ENCODE measurements at regions not wholly inside any gene's neighbourhood (a gene's known extent, or its start where the extent isn't known, plus 50 kb on each side); places are given as distances from the start of the nearest gene placed in this dataset.

- peaks cover 6% of the 10 kb centered on the region; the same call in 1 of the 2 replicates for H3K36me3 Mint-ChIP-seq
- peaks cover 40% of the 10 kb centered on the region for H3K9me3 Mint-ChIP-seq
- H3K4me3 Mint-ChIP-seq: no peak overlapping the region
- no peak overlapping the region for H3K27ac Mint-ChIP-seq
- ChIA-PET POLR2A (no interaction called here), CTCF (no interaction called here)
- H3K4me1 Mint-ChIP-seq: no peaks in the 10 kb centered on the region
- no peak for TF ChIP-seq SMAD3 (CRISPR knock-in tag; IDR thresholded peaks at IDR 0.05; ENCODE audit: borderline replicate concordance)
- TF ChIP-seq NR2C2 (CRISPR knock-in tag; IDR thresholded peaks at IDR 0.05): no peak
- no peak for TF ChIP-seq RORB (CRISPR knock-in tag; IDR thresholded peaks at IDR 0.05)
- TF ChIP-seq SOX15 (CRISPR knock-in tag; IDR thresholded peaks at IDR 0.05): no peak
- TF ChIP-seq FOXP1 (CRISPR knock-in tag; IDR thresholded peaks at IDR 0.05; ENCODE audit: borderline replicate concordance): no peak
- TF ChIP-seq KAT7 (CRISPR knock-in tag; IDR thresholded peaks at IDR 0.05; ENCODE audit: borderline replicate concordance): no peak
- no peak for TF ChIP-seq TEAD4 (CRISPR knock-in tag; IDR thresholded peaks at IDR 0.05)
- TF ChIP-seq ARID4B (CRISPR knock-in tag; IDR thresholded peaks at IDR 0.05; ENCODE audit: borderline replicate concordance): no peak
- TF ChIP-seq ZNF219 (CRISPR knock-in tag; IDR thresholded peaks at IDR 0.05; ENCODE audit: borderline replicate concordance): no peak
- no peak for TF ChIP-seq CBFB (CRISPR knock-in tag; IDR thresholded peaks at IDR 0.05; ENCODE audit: low read depth)
- no peak for TF ChIP-seq HMGXB4 (CRISPR knock-in tag; IDR thresholded peaks at IDR 0.05)
- TF ChIP-seq EMX1 (CRISPR knock-in tag; IDR thresholded peaks at IDR 0.05): no peak
- no peak for TF ChIP-seq JUN (CRISPR knock-in tag; IDR thresholded peaks at IDR 0.05)
- no peak for TF ChIP-seq NR1H2 (CRISPR knock-in tag; IDR thresholded peaks at IDR 0.05)
- no peak for TF ChIP-seq RELA (CRISPR knock-in tag; IDR thresholded peaks at IDR 0.05; ENCODE audit: borderline replicate concordance)
- no peak for DNase-seq (ENCODE audit: low spot score)
- H3K27me3 Mint-ChIP-seq (ENCODE audit: low read depth): peaks cover 41% of the 10 kb centered on the region
- ATAC-seq: no peak
Measured at GRCh38 chr15:53872410-53872809, 105.8 kb upstream of the UNC13C start.

GRCh38 chr15:53869806-53870073 lies 108.5 kb upstream of the UNC13C start:
- CTCF ChIA-PET: interaction anchor here (1.0 to 1.1 kb wide), 2 partner anchors 24 to 108 kb away, joined by 3 to 5 read pairs; partner anchors contain the start of gene UNC13C
- H3K4me1 Mint-ChIP-seq: no peaks in the 10 kb centered on the region
- H3K9me3 Mint-ChIP-seq: peaks cover 40% of the 10 kb centered on the region
- H3K27me3 Mint-ChIP-seq (ENCODE audit: low read depth): peaks cover 41% of the 10 kb centered on the region
- no peak for DNase-seq (ENCODE audit: low spot score)
- no peak overlapping the region for H3K27ac Mint-ChIP-seq
- H3K4me3 Mint-ChIP-seq: no peak overlapping the region
- POLR2A ChIA-PET: no interaction called here
- no peak for ATAC-seq
- peaks cover 6% of the 10 kb centered on the region; the same call in 1 of the 2 replicates for H3K36me3 Mint-ChIP-seq
- TF ChIP-seq JAZF1 (CRISPR knock-in tag; IDR thresholded peaks at IDR 0.05) (no peak), NR2C2 (CRISPR knock-in tag; IDR thresholded peaks at IDR 0.05) (no peak), ELF4 (CRISPR knock-in tag; IDR thresholded peaks at IDR 0.05; ENCODE audit: low read depth) (no peak), ZNF423 (CRISPR knock-in tag; IDR thresholded peaks at IDR 0.05) (no peak), E2F5 (CRISPR knock-in tag; IDR thresholded peaks at IDR 0.05) (no peak), HMGXB4 (CRISPR knock-in tag; IDR thresholded peaks at IDR 0.05) (no peak), MXD4 (CRISPR knock-in tag; IDR thresholded peaks at IDR 0.05; ENCODE audit: borderline replicate concordance) (no peak), ZNF138 (CRISPR knock-in tag; conservative IDR thresholded peaks at IDR 0.05) (no peak), NR3C1 (CRISPR knock-in tag; conservative IDR thresholded peaks at IDR 0.05; ENCODE audit: low read depth) (no peak), ZBTB43 (CRISPR knock-in tag; IDR thresholded peaks at IDR 0.05) (no peak)
- TF ChIP-seq, protein P1, sequence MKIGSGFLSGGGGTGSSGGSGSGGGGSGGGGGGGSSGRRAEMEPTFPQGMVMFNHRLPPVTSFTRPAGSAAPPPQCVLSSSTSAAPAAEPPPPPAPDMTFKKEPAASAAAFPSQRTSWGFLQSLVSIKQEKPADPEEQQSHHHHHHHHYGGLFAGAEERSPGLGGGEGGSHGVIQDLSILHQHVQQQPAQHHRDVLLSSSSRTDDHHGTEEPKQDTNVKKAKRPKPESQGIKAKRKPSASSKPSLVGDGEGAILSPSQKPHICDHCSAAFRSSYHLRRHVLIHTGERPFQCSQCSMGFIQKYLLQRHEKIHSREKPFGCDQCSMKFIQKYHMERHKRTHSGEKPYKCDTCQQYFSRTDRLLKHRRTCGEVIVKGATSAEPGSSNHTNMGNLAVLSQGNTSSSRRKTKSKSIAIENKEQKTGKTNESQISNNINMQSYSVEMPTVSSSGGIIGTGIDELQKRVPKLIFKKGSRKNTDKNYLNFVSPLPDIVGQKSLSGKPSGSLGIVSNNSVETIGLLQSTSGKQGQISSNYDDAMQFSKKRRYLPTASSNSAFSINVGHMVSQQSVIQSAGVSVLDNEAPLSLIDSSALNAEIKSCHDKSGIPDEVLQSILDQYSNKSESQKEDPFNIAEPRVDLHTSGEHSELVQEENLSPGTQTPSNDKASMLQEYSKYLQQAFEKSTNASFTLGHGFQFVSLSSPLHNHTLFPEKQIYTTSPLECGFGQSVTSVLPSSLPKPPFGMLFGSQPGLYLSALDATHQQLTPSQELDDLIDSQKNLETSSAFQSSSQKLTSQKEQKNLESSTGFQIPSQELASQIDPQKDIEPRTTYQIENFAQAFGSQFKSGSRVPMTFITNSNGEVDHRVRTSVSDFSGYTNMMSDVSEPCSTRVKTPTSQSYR (CRISPR knock-in tag; IDR thresholded peaks at IDR 0.05): no peak

All from WTC11 (cell line).